AG09319 (cell line): ENCODE measurements at regions not wholly inside any gene's neighbourhood (a gene's known extent, or its start where the extent isn't known, plus 50 kb on each side); places are given as distances from the start of the nearest gene placed in this dataset.

ENCODE experiments used
- DNase-seq: peaks from one replicate; pipeline ENCODE4 v3.0.0-alpha.2; 2010; ENCODE audit warnings: low read depth; ENCODE audit errors: extremely low read depth
- CTCF ChIP-seq: IDR thresholded peaks from 2 replicates; pipeline ENCODE4 v1.5.1; 2011; ENCODE audit warnings: low read depth, mild to moderate bottlenecking, inconsistent platforms, low read length, moderate library complexity

GRCh38 chr2:13019781-13020180 lies 303.0 kb downstream of the TRIB2 start:
- no peak for TF ChIP-seq CTCF
- no peak for DNase-seq

- no peak for TF ChIP-seq CTCF
- no peak for DNase-seq
These were observed 303.7 kb downstream of the TRIB2 start for GRCh38 chr2:13020469-13020868.

GRCh38 chr2:13021470-13021957 lies 304.8 kb downstream of the TRIB2 start:
- DNase-seq = no peak
- no peak for TF ChIP-seq CTCF

- TF ChIP-seq CTCF = no peak
- no peak for DNase-seq
These were observed 313.9 kb downstream of the TRIB2 start for GRCh38 chr2:13030606-13031005.

- no peak for DNase-seq
- TF ChIP-seq CTCF = no peak
These were observed 318.1 kb downstream of the TRIB2 start for GRCh38 chr2:13034861-13035260.

- DNase-seq = no peak
- TF ChIP-seq CTCF = no peak
These were observed 319.1 kb downstream of the TRIB2 start for GRCh38 chr2:13035866-13036265.

- no peak for TF ChIP-seq CTCF
- no peak for DNase-seq
These were observed 323.3 kb downstream of the TRIB2 start for GRCh38 chr2:13040043-13040442.
